ENCODE measurements at regions not wholly inside any gene's neighbourhood (a gene's known extent, or its start where the extent isn't known, plus 50 kb on each side); places are given as distances from the start of the nearest gene placed in this dataset.

DNA sequence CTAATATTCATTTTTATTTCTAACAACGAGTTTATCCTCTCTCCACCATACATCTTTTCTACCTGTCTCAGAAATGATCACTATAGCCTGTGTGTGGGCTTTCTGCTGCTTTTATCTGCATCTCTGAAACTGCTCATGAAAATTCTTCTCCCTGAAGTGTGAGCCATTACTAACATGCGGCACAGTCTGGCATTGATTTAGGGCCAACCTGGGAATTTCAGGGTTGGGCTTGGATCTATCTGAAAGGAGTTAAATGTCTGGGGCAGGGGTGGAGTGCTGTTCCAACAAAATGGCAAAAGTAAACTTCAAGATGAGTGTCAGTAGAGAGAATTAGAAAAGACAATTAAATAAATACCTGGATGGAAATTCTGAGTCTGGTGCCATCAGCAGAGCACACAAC is 198.2 kb upstream of the OSR1 start:
- no peak for TF ChIP-seq EZH2 (IDR thresholded peaks at IDR 0.05; ENCODE audit: insufficient read depth, poor library complexity, severe bottlenecking)
- no peak for TF ChIP-seq EZH2phosphoT487 (IDR thresholded peaks at IDR 0.05; ENCODE audit: insufficient read depth, low read depth)
